Activated CD8-positive, alpha-beta memory T cell treated with anti-CD3 and anti-CD28 coated beads, Interleukin-2, amount 50 U/mL, for 48 hours (primary cell): ENCODE measurements at regions not wholly inside any gene's neighbourhood (a gene's known extent, or its start where the extent isn't known, plus 50 kb on each side); places are given as distances from the start of the nearest gene placed in this dataset.
"Not testable (repeated sequence)": the region's sequence is repeated elsewhere in the genome, so short reads cannot be mapped to it uniquely, and the experiment has no call there.

Source experiments
- DNase-seq: peaks from one replicate; pipeline ENCODE4 v3.0.0-alpha.2; 2020

DNA sequence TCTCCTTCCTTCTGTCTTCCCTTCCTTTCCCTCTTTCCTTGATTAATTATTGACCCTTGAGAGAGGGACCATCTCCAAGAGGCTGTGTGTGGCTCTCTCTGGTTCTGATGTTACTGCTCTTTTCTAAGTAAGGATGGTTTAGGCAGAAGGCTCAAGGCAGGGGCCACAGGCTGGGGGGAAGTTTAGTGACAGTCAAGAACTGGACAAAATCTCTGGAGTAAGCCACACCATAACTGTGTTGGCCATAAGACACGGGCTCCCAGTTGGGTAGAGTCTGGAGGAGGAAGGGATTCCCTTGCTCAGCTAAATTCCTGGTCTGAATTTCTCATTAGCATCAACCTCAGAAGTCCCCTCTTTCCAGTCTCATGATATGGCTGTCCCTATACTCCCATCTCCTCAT is 74.7 kb downstream of the BUD13 start:
- peak; percentile 12 for DNase-seq

DNA sequence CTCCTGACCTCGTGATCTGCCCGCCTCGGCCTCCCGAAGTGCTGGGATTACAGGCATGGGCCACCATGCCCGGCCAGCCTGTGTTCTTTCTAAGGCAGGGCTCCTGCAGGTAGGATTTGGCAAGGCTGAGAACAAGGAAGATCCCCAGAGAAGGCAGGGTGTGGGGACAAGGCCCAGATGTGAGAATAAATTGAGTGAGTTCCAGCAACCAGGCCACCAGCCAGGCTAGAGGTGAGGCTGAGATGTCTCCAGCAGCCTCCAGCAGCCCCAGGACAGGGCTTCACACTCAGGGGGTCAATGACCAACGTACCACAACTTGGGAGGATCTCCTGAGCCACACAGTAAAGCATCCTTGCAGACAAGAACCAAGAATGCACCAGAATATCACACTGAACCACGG is 75.1 kb downstream of the BUD13 start:
- no peak for DNase-seq

DNA sequence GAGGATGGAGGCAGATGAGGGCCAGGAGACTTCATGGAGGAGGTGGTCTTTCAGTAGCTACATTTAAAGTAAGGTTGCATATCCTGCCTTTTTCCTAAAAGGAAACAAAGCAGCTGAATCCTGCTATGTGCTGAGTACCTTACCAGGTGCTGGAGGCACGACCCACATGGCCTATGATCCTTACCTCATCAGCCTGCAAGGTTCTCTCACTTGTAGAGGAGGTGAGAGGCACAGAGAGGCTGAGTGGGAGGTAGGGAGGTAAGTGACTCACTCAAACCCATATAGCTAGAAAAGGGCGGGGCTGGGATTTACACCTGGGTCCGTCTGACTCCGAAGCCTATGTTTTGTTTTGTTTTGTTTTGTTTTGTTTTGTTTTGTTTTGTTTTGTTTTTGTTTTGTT is 75.8 kb downstream of the BUD13 start:
- peak; percentile 36 for DNase-seq

DNA sequence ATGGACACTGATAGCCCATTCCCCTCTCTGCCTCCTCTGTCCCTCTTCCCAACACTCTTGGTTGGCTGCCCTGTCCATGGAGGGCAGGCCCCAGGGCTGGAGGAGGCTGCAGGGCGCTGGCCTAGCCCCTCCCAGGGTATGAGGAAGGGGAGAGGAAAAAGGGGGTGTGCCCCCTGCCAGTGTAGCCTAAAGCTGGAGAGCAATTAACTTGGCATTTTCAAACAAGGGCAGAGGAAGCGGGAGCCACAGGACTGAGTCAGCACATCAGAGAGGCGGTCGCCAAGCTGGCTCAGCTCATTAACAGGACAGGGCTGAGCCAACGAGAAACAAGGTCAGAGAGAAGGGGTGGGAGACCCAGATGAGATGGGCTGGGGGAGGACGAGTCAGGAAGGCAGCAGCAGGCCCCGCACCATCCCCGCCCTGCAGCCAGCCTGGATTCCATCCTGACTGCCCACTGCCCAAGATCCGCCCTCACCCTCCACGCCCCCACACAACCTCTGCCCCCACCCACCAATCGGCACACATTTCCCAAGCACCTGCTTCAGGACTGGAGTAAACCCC is 76.3 kb downstream of the BUD13 start:
- peak; percentile 35 for DNase-seq

DNA sequence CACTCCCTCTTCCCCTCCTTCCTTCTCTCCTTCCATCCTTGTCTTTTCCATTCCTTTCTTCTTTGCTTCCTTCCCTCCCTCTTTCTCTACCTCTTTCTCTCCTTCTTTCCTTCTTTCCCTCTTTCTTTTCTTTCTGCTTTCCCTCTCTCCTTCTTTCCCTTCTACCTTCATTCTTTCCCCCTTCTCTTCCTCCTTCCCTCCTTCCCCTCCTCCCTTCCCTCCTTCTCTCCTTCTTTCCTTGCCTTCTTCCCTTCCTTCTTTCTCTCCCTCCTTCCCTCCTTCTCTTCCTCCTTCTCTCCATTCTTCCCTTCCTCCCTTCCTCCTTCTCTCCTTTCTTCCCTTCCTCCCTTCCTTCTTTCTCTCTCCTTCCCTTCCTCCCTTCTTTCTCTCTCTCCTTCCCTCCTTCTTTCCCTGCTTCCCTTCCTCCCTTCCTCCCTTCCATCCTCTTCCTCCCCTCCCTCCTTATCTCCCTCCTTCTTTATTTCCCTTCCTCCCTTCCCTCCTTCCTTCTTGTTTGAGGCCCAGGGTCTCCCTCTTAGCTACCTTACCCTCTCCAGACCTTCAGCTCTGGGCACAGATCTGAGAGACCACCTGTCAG is 77.0 kb downstream of the BUD13 start:
- no peak for DNase-seq

DNA sequence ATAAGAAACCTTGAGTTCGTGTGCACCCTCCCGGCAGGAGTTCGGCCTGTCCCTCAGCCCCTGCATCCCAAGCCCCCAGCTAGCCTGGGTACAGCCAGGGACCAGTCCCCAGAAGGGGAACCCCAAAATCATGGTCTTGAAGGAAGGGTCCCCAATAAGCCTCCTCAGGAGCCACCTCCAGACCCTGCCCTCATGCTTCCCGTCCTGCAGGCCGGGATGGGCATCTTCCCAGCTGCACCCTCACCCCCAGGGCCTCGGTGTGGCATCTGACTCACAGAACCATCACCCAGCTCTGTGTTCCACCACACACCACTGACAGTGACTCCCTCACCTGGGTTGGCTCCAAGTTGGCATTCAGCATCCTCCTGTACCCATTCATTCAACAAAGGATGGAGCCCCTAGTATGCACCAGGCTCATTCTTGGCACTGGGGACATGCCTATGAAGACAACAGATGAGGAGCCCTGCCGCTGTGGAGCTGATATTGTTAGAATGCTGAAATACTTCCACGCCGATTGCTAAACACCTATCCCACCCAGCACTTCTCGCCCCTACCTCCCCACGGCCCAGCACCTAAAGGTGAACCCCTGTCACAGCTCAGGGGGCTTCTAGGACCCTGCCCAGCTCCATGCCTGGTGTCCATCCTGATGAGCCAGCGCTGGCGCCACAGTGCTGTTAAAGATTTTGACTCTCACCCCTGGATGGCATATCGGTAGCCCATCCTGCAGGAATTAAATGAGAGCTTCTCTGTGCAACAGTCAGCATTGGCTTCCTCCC is 77.8 kb downstream of the BUD13 start:
- DNase-seq, result peak; percentile 35

DNA sequence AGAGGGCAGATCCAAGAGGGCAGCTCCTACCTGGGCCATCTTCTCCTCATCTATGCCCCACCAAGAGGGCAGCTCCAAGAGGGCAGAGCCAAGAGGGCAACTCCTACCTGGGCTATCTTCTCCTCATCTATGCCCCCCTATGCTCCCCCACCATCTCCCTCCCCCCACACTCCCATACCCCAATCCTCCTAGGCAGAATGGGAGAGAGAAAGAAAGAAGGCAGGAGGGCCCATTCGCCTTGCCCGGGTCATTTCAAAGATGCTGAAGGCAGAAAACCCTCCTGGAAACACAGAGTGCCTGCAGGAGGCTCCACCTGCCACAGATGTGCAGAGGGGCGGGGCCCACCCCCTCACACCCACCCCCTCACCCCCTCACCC is 78.5 kb downstream of the BUD13 start:
- DNase-seq, result no peak

DNA sequence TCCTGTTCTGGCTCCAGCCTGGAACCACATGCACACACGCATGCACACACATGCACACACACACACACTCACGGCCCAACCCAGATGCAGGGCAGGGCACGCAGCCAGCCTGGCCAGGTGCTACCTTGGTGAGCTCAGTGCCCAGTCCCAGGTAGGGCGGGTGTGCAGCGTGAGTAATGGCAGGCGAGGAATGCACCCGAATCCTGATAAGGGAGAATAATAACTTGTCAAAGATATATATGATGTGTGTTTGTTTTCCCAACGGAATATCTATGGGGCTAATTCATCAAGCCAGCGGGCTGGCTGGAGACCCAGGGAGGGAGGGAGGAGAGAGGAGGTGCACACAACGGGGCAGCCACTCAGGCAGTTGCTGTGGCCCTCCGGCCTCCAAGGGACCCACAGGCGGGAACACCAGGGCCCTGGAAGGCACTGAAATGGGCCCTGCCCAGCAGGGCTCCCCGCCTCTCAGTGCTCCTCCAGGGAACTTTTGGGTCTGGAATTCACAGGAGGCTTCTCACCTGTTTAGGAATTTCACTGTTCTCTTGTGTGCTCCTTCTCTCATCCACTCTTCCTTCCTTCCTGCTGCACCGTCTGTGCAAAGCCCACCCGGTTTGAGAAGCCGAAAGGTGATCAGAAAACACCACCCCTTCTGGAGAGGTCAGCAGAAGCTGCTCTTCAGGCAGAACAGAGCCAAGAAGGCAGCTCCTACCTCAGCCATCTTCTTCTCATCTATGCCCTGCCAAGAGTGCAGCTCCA is 79.0 kb downstream of the BUD13 start:
- DNase-seq, result peak; percentile 43

DNA sequence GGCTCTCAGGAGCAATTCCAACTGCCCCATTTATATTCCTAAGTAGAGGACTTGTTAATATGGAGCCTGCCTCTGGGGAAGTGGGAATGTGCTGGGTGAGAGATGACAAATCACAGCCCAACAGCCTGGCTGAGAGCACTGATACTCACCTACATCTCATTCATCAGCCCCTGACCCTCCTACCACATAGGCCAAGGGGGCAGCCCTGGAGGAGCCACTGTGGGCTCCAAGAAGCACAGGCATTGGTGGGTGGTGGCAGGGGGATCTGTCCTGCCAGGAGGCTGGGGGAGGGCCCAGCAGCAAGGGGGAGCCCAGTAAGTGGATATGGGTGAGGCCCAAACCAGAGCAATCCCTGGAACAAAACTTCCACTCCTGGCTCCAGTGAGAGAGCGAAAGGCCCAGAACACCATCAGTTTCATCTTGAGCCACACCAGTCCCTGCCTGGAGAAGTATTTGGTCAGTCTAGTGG is 79.7 kb downstream of the BUD13 start:
- DNase-seq, result no peak

DNA sequence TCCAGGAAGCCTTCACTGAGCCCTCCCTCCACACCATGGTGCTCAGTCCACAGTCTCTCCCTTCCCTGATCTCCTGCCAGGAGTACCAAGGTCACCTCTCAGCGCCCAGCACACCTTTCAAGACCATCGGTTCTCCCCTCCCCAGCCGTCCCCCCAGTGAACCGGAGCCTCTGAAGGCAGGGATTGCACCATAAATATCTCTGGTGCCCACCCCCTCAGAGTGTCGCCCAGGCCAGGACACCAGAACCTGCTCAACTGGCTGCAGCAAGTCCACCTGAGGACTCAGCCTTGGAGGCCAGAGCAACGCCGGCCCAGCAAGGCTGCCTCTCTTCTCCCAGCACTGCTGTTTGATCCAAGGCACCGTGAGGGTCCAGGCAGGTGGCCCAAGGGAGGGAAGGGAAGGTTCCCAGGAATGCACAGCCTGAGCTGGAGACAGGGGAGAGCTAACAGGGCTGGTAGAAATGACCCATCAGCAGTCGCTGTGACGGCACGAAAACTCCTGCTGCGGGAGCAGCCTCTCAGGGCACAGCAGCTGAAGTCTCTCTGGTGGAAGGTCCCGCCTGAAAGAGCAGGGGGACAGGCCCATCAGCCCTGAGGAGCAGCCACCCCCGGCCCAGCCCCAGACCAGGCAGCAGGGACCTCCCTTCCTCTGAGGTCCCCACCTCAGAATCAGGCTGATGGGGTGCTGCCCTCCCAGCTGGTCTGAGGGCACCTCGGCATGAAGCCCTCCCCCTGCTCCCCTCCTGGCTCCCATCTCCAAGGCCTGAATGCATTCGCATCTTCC is 80.3 kb downstream of the BUD13 start:
- no peak for DNase-seq

DNA sequence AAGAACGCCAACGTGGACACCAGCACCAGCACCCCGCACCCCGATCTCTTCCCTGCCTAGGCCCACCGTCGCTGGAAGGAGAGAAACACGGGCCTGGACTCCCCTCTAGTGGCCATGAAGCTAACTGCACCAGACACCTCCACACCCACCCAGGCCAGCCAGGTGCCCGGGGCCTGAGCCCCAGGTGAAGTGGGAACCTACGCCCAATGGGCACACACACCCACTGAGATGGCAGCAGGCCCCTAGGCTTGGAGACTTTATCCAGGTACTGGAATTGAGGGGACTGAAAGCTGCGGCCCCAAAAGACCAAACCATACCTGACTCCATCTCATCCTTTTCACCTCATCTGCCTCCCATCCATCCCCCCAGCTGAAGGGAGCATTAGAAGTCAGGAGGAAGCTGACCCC is 81.0 kb downstream of the BUD13 start:
- peak; percentile 84 for DNase-seq

DNA sequence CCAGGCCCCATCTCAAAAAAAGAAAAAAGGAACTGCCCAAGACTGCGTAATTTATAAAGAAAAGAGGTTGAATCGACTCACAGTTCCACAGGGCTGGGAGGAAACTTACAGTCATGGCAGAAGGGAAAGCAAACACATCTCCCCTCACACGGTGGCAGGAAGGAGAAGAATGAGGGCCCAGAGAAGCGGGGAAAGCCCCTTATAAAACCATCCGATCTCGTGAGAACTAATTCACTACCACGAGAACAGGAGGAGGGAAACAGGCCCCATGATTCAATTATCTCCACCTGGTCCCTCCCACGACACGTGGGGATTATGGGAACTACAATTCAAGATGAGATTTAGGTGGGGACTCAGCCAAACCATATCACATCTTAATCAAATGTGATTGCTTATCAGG is 82.2 kb downstream of the BUD13 start:
- no peak for DNase-seq

DNA sequence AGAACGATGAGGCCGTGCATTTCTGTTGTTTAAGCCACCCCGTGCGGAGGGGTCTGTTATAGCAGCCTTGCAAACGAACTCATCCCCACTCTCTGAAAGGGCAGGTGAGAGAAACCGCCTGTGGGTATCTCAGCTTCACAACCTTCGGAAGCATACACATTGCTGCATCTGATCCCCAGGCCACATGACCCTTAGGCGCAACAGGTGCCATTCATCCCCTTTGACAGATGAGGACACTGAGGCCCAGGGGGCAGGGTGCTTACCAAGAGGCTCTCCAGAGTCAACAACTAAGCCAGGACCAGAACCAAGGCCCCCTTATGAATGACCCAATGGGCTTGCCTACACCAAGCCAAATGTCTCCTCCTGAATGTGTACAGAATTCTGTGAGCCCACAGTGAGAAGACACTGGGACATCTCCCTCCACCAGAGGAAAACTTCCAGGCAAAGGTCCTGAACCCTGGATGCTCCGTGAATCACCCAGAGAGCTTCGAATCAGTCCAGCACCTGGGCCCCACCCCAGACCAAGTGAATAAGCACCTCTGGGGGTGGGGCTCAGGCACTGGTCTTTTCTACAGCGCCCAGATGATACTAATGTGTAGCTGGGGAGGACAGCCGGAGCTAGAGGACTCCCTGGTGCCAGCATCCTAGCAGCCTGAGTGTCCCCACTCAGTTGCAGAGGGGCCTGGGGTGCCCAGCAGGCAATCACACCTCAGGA is 83.2 kb downstream of the BUD13 start:
- DNase-seq, result no peak

DNA sequence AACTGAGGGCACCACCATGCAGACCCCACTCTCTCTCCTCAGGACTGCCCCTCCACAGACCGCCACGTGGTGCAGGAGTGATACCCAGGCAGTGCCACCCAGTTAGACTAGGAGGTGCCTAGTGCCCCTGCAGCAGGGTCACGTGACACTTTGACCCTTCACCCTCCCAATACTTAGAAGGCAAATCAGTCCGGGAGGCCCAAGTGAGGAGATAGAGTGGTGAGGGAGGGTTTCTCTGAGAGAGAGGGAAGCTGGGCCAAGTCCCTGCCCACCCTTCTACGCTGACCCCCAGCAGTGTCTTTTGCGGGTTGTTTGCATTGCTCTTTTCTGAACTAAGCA is 84.6 kb downstream of the BUD13 start:
- no peak for DNase-seq

DNA sequence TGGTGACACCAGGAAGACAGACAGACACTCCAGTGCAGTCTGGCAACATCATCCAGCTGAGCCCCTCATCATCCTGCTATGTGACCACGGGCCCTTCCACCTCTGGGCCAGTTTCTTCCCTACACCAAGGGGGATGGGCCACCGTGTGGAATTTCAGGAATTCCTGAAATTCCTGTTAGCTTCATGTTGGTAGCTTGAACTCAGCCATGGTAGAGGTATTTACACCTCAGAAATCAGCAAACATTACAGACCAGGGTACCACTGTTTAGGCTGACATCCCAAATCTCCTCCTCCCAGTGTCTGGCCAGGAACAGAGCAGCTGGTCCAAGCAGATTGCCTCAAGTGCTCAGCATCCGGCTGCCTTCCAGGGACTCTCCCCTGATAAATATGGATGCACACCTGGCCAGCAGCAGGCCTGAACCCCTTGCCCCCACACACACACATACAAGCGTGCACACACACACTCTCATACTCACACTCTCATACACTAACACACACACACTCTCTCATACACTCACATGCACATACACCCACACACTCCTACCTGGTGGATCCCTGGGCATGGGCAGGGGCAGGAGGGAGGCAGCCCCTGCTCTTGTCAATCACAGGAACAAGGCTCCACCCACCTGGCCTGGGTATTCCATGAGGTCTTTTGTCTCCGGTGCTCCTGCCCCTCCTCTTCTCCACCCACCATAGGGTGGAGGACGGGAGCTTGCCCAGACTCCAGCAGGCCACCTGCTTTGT is 85.2 kb downstream of the BUD13 start:
- DNase-seq, result no peak

DNA sequence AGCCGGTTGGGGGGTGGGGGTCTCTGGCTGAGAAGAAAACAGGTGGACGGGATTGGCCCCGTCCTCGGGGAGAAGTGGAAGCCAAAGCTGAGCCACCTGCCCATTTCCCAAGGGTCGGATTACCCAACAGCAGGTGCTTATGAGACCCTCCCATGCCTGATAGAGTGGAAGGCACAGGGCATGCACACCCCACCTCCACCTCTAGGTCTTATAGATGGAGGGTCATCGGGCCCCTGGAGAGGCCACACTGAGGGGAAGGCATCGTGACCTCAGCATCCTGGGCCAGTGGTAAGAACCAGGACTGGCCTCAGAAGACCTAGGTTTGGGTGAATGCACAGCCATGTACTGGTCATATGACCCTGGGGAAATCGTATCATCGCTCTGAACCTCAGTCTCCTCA is 85.9 kb downstream of the BUD13 start:
- DNase-seq, result no peak

DNA sequence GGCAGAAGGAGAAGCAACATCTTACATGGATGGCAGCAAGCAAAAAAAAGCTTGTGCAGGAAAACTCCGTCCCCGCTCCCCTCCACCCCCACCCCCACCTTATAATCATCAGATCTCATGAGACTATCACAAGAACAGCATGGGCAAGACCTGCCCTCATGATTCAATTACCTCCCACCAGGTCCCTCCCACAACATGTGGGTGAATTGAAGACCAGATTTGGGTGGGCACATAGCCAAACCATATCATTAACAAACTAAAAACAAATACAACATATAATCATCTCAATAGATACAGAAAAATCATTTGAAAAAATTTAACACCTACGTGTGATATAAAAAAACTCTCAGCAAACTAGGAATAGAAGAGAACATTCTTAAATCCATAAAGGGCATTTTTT is 88.8 kb downstream of the BUD13 start:
- no peak for DNase-seq

DNA sequence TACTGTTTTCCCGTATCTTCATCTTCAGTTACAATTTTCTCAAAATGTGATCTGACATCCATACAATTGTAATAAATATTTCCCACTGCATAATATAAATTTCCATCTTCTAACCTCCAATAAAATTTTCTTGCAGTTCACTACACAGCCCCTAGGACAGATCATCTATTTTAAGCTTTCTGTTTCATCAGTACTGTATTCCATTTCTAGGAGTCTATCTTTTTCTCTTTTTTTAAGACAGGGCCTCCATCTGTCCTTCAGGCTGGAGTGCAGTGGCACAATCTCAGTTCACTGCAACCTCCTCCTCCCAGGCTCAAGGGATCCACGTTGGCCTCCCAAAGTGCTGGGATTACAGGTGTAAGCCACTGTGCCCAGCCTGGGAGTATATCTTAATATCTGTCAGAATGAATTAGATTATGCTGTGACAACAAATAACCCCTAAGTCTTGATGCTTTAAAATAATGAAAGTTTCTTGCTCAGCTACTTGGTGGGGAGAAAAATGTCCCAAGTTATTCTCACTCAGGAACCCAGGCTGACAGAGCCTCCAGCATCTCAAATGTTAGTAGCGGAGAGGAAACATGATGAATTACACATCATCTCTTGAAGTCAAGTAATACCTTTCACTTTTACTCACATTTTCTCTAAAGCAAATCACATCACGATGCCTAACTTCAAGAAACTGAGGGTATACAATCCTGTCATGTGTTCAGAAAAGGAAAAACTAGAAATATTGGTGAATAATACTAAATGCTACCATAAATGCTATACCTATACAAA is 92.2 kb downstream of the BUD13 start:
- no peak for DNase-seq

DNA sequence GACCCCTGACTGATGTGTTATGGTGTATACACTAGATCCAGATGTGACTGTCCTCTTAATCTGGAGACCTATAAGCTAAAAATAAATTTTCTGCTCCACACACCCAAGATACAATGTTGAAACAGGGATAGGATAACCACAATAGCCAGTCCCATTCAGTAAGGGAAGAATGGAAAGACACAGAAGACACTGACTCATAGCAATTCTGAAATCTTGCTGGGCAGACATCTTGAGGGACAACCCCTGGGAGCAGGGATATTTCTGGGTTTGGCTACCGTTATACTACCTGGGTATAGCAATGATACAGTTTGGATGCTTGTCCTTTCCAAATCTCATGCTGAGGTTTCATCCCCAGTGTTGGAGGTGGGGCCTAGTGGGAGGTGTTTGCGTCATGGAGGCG is 93.9 kb downstream of the BUD13 start:
- no peak for DNase-seq

DNA sequence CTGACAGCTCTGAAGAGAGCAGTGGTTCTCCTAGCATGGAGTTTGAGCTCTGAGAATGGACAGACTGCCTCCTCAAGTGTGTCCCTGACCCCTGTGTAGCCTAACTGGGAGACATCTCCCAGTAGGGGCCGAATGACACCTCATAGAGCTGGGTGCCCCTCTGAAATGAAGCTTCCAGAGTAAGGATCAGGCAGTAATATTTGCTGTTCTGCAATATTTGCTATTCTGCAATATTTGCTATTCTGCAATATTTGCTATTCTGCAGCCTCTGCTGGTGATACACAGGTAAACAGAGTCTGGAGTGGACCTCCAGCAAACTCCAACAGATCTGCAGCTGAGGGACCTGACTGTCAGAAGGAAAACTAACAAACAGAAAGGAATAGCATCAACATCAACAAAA is 105.5 kb downstream of the BUD13 start:
- not testable (repeated sequence) for DNase-seq
